GM23338 (cell line): ENCODE measurements at regions not wholly inside any gene's neighbourhood (a gene's known extent, or its start where the extent isn't known, plus 50 kb on each side); places are given as distances from the start of the nearest gene placed in this dataset.
A peak's percentile ranks its signal among the peaks of the same experiment; 100 is the strongest.

Experiments
- ATAC-seq: fragments of 200-7000 bp; cut with Tn5 transposase; 3 replicates; pipeline ENCODE4 v1.9.1; 2020
- DNase-seq: peaks from one replicate; pipeline ENCODE4 v3.0.0-alpha.2; 2015; ENCODE audit warnings: low spot score
- H2AFZ ChIP-seq: fragments of 200-600 bp; sonication (generic); 2 replicates; pipeline ENCODE4 v1.8.0; 2016; ENCODE audit warnings: antibody characterized with exemption, mild to moderate bottlenecking, moderate library complexity
- H3F3A ChIP-seq: fragments of 200-600 bp; sonication (generic); replicated peaks from 2 replicates; pipeline ENCODE4 v1.8.0; 2017; ENCODE audit warnings: antibody characterized with exemption, mixed run types, low read depth
- H3K27ac ChIP-seq: fragments of 200-600 bp; sonication (generic); 2 replicates; pipeline ENCODE4 v1.6.1; 2016; ENCODE audit warnings: low read depth
- H3K27me3 ChIP-seq: fragments of 200-600 bp; sonication (generic); 2 replicates; pipeline ENCODE4 v1.8.0; 2016; ENCODE audit warnings: mild to moderate bottlenecking, mixed run types, moderate library complexity; ENCODE audit not compliant: insufficient read depth
- H3K36me3 ChIP-seq: fragments of 200-600 bp; sonication (generic); 2 replicates; pipeline ENCODE4 v1.8.0; 2016; ENCODE audit warnings: mild to moderate bottlenecking; ENCODE audit not compliant: insufficient read depth
- H3K4me1 ChIP-seq: fragments of 200-600 bp; sonication (generic); 2 replicates; pipeline ENCODE4 v1.8.0; 2016; ENCODE audit warnings: mild to moderate bottlenecking, moderate library complexity; ENCODE audit not compliant: insufficient read depth
- H3K4me2 ChIP-seq: fragments of 200-600 bp; sonication (generic); 2 replicates; pipeline ENCODE4 v1.7.1; 2017; ENCODE audit warnings: mixed run types
- H3K4me3 ChIP-seq: fragments of 200-600 bp; sonication (generic); 2 replicates; pipeline ENCODE4 v1.6.1; 2016; ENCODE audit warnings: mixed run types
- H3K79me2 ChIP-seq: fragments of 200-600 bp; sonication (generic); replicated peaks from 2 replicates; pipeline ENCODE4 v1.8.0; 2017; ENCODE audit warnings: mild to moderate bottlenecking; ENCODE audit not compliant: insufficient read depth
- H3K9me2 ChIP-seq: fragments of 200-600 bp; sonication (generic); 2 replicates; pipeline ENCODE4 v1.8.0; 2017; ENCODE audit not compliant: insufficient read depth
- H4K20me1 ChIP-seq: fragments of 200-600 bp; sonication (generic); replicated peaks from 2 replicates; pipeline ENCODE4 v1.8.0; 2017; ENCODE audit warnings: mild to moderate bottlenecking; ENCODE audit not compliant: insufficient read depth
- H3K27ac Mint-ChIP-seq: 2 replicates; pipeline ENCODE4 v1.8.0; 2020; ENCODE audit warnings: inconsistent platforms, mild to moderate bottlenecking, moderate library complexity, mixed read lengths
- H3K27me3 Mint-ChIP-seq: 3 replicates; pipeline ENCODE4 v1.8.0; 2022; ENCODE audit warnings: low read depth, mild to moderate bottlenecking, moderate library complexity, mixed read lengths, inconsistent platforms; ENCODE audit not compliant: insufficient read depth, poor library complexity
- H3K36me3 Mint-ChIP-seq: 3 replicates; pipeline ENCODE4 v1.8.0; 2021; ENCODE audit warnings: low read depth, mild to moderate bottlenecking, inconsistent platforms, moderate library complexity, mixed read lengths
- H3K4me1 Mint-ChIP-seq: 3 replicates; pipeline ENCODE4 v1.8.0; 2020; ENCODE audit warnings: mild to moderate bottlenecking, inconsistent platforms, mixed read lengths
- H3K4me3 Mint-ChIP-seq: 3 replicates; pipeline ENCODE4 v1.8.0; 2021; ENCODE audit warnings: moderate library complexity, mild to moderate bottlenecking, inconsistent platforms, mixed read lengths
- H3K9me3 Mint-ChIP-seq: 3 replicates; pipeline ENCODE4 v1.8.0; 2020; ENCODE audit warnings: moderate library complexity, mild to moderate bottlenecking, inconsistent platforms, mixed read lengths
- CREB1 ChIP-seq: fragments of 250-450 bp; sonication (Bioruptor Pico); IDR thresholded peaks from 2 replicates; pipeline ENCODE4 v1.5.0; 2020; ENCODE audit warnings: low read depth, mild to moderate bottlenecking, moderate library complexity
- EZH2 ChIP-seq: fragments of 200-600 bp; sonication (generic); IDR thresholded peaks from one replicate; pipeline ENCODE4 v1.8.0; 2017; ENCODE audit warnings: antibody characterized with exemption, mild to moderate bottlenecking, low read depth; ENCODE audit not compliant: unreplicated experiment
- ZNF114 ChIP-seq: fragments of 250-450 bp; sonication (Bioruptor Pico); IDR thresholded peaks from 2 replicates; pipeline ENCODE4 v1.5.0; 2020; ENCODE audit warnings: mild to moderate bottlenecking, moderate library complexity
- TF ChIP-seq, protein P1 (sequence below): fragments of 250-450 bp; sonication (Bioruptor Pico); IDR thresholded peaks from 2 replicates; pipeline ENCODE4 v1.5.0; 2020; ENCODE audit warnings: mild to moderate bottlenecking, moderate library complexity
- TF ChIP-seq, protein P2 (sequence below): IDR thresholded peaks from 2 replicates; pipeline ENCODE4 v1.6.1; 2016; ENCODE audit warnings: antibody characterized with exemption
- TF ChIP-seq, protein P3 (sequence below), 2 experiments: fragments of 200-600 bp in 1 of 2; sonication (generic) in 1 of 2; conservative IDR thresholded peaks; 2 replicates each; pipeline versions ENCODE4 v1.5.1 to v1.6.1; 2016 to 2017; ENCODE audit warnings: antibody characterized with exemption in 2 of 2, low read depth in 2 of 2, mild to moderate bottlenecking in 2 of 2, moderate library complexity in 1 of 2
- TF ChIP-seq, protein P4 (sequence below): IDR thresholded peaks from one replicate; pipeline ENCODE4 v1.6.1; 2018; ENCODE audit warnings: antibody characterized with exemption; ENCODE audit not compliant: unreplicated experiment

DNA sequence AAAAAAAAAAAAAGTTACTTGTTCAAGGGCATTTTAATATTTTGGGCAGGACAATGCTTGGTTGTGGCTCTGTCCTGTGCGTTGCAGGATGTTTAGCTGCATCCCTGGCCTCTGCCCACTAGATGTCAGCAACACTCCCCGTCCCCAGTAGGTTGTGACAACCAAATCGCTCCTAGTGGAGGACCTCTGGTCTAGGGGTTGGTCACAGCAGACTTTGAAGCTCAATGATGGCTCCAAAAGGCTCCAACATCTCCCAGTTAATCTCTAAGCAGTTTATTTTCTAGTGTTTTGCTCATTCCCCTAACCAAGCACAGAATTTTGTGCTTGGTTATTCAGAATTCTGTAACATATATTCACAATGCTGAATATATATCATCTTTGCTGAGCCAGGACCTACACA lies 67.0 kb downstream of the CHRNA1 start:
- H3F3A ChIP-seq, result no peaks in the 10 kb centered on the region
- no peak overlapping the region; the same call in 1 of the 2 replicates for H2AFZ ChIP-seq
- H3K4me1 ChIP-seq, result peaks cover 3% of the 10 kb centered on the region; the same call in 1 of the 2 replicates
- Mint-ChIP-seq H3K4me3 (no peak overlapping the region), H3K27me3 (peaks cover 5% of the 10 kb centered on the region), H3K4me1 (peaks cover 14% of the 10 kb centered on the region), H3K9me3 (peaks cover 6% of the 10 kb centered on the region; the same call in 2 of the 3 replicates), H3K27ac (no peak overlapping the region), H3K36me3 (peaks cover 2% of the 10 kb centered on the region; the same call in 2 of the 3 replicates)
- no peak overlapping the region for H3K27ac ChIP-seq
- no peak overlapping the region for H3K4me2 ChIP-seq
- TF ChIP-seq ZNF114, result peak; percentile 90; the same call in 1 of the 2 replicates
- TF ChIP-seq, protein P1, sequence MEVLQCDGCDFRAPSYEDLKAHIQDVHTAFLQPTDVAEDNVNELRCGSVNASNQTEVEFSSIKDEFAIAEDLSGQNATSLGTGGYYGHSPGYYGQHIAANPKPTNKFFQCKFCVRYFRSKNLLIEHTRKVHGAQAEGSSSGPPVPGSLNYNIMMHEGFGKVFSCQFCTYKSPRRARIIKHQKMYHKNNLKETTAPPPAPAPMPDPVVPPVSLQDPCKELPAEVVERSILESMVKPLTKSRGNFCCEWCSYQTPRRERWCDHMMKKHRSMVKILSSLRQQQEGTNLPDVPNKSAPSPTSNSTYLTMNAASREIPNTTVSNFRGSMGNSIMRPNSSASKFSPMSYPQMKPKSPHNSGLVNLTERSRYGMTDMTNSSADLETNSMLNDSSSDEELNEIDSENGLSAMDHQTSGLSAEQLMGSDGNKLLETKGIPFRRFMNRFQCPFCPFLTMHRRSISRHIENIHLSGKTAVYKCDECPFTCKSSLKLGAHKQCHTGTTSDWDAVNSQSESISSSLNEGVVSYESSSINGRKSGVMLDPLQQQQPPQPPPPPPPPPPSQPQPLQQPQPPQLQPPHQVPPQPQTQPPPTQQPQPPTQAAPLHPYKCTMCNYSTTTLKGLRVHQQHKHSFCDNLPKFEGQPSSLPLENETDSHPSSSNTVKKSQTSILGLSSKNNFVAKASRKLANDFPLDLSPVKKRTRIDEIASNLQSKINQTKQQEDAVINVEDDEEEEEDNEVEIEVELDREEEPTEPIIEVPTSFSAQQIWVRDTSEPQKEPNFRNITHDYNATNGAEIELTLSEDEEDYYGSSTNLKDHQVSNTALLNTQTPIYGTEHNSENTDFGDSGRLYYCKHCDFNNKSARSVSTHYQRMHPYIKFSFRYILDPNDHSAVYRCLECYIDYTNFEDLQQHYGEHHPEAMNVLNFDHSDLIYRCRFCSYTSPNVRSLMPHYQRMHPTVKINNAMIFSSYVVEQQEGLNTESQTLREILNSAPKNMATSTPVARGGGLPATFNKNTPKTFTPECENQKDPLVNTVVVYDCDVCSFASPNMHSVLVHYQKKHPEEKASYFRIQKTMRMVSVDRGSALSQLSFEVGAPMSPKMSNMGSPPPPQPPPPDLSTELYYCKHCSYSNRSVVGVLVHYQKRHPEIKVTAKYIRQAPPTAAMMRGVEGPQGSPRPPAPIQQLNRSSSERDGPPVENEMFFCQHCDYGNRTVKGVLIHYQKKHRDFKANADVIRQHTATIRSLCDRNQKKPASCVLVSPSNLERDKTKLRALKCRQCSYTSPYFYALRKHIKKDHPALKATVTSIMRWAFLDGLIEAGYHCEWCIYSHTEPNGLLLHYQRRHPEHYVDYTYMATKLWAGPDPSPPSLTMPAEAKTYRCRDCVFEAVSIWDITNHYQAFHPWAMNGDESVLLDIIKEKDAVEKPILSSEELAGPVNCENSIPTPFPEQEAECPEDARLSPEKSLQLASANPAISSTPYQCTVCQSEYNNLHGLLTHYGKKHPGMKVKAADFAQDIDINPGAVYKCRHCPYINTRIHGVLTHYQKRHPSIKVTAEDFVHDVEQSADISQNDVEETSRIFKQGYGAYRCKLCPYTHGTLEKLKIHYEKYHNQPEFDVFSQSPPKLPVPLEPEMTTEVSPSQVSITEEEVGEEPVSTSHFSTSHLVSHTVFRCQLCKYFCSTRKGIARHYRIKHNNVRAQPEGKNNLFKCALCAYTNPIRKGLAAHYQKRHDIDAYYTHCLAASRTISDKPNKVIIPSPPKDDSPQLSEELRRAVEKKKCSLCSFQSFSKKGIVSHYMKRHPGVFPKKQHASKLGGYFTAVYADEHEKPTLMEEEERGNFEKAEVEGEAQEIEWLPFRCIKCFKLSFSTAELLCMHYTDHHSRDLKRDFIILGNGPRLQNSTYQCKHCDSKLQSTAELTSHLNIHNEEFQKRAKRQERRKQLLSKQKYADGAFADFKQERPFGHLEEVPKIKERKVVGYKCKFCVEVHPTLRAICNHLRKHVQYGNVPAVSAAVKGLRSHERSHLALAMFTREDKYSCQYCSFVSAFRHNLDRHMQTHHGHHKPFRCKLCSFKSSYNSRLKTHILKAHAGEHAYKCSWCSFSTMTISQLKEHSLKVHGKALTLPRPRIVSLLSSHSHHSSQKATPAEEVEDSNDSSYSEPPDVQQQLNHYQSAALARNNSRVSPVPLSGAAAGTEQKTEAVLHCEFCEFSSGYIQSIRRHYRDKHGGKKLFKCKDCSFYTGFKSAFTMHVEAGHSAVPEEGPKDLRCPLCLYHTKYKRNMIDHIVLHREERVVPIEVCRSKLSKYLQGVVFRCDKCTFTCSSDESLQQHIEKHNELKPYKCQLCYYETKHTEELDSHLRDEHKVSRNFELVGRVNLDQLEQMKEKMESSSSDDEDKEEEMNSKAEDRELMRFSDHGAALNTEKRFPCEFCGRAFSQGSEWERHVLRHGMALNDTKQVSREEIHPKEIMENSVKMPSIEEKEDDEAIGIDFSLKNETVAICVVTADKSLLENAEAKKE (CRISPR knock-in tag), result peak; percentile 99
- TF ChIP-seq CREB1 (CRISPR knock-in tag), result 0 out of 2 replicates have a peak, but pooled peaks have one; percentile 30
- TF ChIP-seq, protein P2, sequence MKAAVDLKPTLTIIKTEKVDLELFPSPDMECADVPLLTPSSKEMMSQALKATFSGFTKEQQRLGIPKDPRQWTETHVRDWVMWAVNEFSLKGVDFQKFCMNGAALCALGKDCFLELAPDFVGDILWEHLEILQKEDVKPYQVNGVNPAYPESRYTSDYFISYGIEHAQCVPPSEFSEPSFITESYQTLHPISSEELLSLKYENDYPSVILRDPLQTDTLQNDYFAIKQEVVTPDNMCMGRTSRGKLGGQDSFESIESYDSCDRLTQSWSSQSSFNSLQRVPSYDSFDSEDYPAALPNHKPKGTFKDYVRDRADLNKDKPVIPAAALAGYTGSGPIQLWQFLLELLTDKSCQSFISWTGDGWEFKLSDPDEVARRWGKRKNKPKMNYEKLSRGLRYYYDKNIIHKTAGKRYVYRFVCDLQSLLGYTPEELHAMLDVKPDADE, result no peak
- TF ChIP-seq, protein P3, sequence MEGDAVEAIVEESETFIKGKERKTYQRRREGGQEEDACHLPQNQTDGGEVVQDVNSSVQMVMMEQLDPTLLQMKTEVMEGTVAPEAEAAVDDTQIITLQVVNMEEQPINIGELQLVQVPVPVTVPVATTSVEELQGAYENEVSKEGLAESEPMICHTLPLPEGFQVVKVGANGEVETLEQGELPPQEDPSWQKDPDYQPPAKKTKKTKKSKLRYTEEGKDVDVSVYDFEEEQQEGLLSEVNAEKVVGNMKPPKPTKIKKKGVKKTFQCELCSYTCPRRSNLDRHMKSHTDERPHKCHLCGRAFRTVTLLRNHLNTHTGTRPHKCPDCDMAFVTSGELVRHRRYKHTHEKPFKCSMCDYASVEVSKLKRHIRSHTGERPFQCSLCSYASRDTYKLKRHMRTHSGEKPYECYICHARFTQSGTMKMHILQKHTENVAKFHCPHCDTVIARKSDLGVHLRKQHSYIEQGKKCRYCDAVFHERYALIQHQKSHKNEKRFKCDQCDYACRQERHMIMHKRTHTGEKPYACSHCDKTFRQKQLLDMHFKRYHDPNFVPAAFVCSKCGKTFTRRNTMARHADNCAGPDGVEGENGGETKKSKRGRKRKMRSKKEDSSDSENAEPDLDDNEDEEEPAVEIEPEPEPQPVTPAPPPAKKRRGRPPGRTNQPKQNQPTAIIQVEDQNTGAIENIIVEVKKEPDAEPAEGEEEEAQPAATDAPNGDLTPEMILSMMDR (conservative IDR thresholded peaks at IDR 0.05; ENCODE audit: low read depth in 2 of 2), result peak; percentile 97 to 98
- TF ChIP-seq EZH2, result no peak
- TF ChIP-seq, protein P4, sequence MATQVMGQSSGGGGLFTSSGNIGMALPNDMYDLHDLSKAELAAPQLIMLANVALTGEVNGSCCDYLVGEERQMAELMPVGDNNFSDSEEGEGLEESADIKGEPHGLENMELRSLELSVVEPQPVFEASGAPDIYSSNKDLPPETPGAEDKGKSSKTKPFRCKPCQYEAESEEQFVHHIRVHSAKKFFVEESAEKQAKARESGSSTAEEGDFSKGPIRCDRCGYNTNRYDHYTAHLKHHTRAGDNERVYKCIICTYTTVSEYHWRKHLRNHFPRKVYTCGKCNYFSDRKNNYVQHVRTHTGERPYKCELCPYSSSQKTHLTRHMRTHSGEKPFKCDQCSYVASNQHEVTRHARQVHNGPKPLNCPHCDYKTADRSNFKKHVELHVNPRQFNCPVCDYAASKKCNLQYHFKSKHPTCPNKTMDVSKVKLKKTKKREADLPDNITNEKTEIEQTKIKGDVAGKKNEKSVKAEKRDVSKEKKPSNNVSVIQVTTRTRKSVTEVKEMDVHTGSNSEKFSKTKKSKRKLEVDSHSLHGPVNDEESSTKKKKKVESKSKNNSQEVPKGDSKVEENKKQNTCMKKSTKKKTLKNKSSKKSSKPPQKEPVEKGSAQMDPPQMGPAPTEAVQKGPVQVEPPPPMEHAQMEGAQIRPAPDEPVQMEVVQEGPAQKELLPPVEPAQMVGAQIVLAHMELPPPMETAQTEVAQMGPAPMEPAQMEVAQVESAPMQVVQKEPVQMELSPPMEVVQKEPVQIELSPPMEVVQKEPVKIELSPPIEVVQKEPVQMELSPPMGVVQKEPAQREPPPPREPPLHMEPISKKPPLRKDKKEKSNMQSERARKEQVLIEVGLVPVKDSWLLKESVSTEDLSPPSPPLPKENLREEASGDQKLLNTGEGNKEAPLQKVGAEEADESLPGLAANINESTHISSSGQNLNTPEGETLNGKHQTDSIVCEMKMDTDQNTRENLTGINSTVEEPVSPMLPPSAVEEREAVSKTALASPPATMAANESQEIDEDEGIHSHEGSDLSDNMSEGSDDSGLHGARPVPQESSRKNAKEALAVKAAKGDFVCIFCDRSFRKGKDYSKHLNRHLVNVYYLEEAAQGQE, result no peak
- no peaks in the 10 kb centered on the region for H3K36me3 ChIP-seq
- no peaks in the 10 kb centered on the region for H3K9me2 ChIP-seq
- no peaks in the 10 kb centered on the region for H3K79me2 ChIP-seq
- ATAC-seq, result peak; percentile 96
- no peaks in the 10 kb centered on the region for H4K20me1 ChIP-seq
- H3K27me3 ChIP-seq, result no peaks in the 10 kb centered on the region
- peak; percentile 89 for DNase-seq
- no peak overlapping the region for H3K4me3 ChIP-seq
